ENCODE measurements at regions not wholly inside any gene's neighbourhood (a gene's known extent, or its start where the extent isn't known, plus 50 kb on each side); places are given as distances from the start of the nearest gene placed in this dataset.
A peak's percentile ranks its signal among the peaks of the same experiment; 100 is the strongest.

DNA sequence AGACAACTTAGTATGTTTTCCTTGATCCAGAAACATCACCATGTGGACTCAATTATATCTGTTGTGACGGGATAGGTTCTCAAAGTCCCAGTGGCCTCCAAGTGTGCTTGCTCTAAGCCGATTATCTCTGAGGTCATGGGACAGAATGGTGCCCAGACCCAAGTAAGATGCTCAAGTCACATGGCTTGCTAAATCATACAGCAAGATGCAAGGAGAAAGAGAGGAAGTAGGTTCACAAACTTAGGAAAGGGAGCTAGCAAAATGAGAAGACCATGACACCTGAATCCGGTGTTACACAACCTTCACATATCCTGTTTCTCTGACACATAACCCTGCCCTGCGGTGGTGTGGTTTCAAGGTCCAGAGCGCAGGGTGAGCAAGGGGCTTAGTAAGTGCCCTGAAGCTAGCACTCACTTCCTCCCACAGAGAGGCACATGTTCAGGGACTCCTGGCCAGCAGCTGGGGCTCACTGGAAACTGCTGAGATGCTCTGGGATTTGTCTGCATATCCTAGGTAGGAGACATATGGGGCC lies 590.9 kb upstream of the ANKRD30A start (continued):
- TF ChIP-seq SPI1 (IDR thresholded peaks at IDR 0.05; ENCODE audit: borderline replicate concordance, insufficient read depth, low read depth, low read length), result 0 out of 2 replicates have a peak, but pooled peaks have one; percentile 20

DNA sequence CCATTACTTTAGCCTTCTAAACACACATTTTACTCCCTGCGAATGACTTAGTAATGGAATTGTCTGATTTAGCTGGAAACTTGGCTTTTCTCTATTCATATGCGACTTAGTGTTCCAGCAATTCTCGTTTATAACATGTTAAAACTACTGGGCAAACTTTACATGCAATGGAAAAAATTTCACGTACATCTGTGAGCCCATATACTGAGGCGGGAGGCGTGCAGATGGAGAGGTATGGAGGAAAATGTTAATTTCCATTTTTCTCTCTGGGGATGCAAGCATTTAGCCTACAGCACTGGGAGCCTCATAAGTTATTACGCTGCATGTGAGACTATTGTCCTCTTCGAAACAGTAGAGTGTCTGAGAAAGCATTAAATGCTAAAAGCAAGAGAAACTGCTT lies 591.5 kb upstream of the ANKRD30A start:
- SMC1A ChIA-PET (ENCODE audit: uncharacterized antibody, unreplicated experiment), result no interaction called here
- ATAC-seq, result no peak
- CTCF ChIA-PET, result no interaction called here
- POLR2A ChIA-PET, result no interaction called here
- no peak for FAIRE-seq
- in situ Hi-C loops (cut with MboI), result no loop called here
- Histone ChIP-seq H3K9me3 (replicated peaks; ENCODE audit: control insufficient read depth, insufficient read depth, low read length) (no peaks in the 10 kb centered on the region), H3K36me3 (ENCODE audit: control insufficient read depth in 2 of 2, insufficient read depth in 2 of 2, low read length in 1 of 2) (no peaks in the 10 kb centered on the region), H3K27me3 (replicated peaks in 1 of 2; ENCODE audit: control insufficient read depth in 2 of 2, insufficient read depth in 2 of 2, low read length in 1 of 2) (no peaks in the 10 kb centered on the region), H3K4me3 (no peak overlapping the region), H3K79me2 (ENCODE audit: control insufficient read depth, insufficient read depth, low read length) (no peaks in the 10 kb centered on the region), H3K27ac (ENCODE audit: control insufficient read depth, insufficient read depth) (no peak overlapping the region), H4K20me1 (ENCODE audit: control insufficient read depth, insufficient read depth) (no peaks in the 10 kb centered on the region), H3K9ac (ENCODE audit: control insufficient read depth, insufficient read depth, low read length) (no peak overlapping the region), H3K4me1 (ENCODE audit: control insufficient read depth, insufficient read depth, low read length) (no peaks in the 10 kb centered on the region), H3K4me2 (ENCODE audit: control insufficient read depth, insufficient read depth) (no peak overlapping the region), H2AFZ (ENCODE audit: control insufficient read depth, low read depth, low read length) (no peak overlapping the region)
- no peak for DNase-seq (ENCODE audit: low read depth, low spot score)
- 26% methylated on average over 8 of the region's 8 CpGs for WGBS (ENCODE audit: insufficient coverage, insufficient replicate concordance, low lambda C conversion rate, missing lambda C conversion rate)
- TF ChIP-seq, protein P1, sequence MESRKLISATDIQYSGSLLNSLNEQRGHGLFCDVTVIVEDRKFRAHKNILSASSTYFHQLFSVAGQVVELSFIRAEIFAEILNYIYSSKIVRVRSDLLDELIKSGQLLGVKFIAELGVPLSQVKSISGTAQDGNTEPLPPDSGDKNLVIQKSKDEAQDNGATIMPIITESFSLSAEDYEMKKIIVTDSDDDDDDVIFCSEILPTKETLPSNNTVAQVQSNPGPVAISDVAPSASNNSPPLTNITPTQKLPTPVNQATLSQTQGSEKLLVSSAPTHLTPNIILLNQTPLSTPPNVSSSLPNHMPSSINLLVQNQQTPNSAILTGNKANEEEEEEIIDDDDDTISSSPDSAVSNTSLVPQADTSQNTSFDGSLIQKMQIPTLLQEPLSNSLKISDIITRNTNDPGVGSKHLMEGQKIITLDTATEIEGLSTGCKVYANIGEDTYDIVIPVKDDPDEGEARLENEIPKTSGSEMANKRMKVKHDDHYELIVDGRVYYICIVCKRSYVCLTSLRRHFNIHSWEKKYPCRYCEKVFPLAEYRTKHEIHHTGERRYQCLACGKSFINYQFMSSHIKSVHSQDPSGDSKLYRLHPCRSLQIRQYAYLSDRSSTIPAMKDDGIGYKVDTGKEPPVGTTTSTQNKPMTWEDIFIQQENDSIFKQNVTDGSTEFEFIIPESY (IDR thresholded peaks at IDR 0.05), result no peak
- TF ChIP-seq LARP7 (IDR thresholded peaks at IDR 0.05) (no peak), FOXK2 (IDR thresholded peaks at IDR 0.05) (no peak)
- intact Hi-C loops (cut with micrococcal nuclease; ENCODE audit: unreplicated experiment), result no loop called here
- no TSS peak for BruUV-seq (replicated peaks)
- RAD21 ChIA-PET (ENCODE audit: unreplicated experiment), result no interaction called here

DNA sequence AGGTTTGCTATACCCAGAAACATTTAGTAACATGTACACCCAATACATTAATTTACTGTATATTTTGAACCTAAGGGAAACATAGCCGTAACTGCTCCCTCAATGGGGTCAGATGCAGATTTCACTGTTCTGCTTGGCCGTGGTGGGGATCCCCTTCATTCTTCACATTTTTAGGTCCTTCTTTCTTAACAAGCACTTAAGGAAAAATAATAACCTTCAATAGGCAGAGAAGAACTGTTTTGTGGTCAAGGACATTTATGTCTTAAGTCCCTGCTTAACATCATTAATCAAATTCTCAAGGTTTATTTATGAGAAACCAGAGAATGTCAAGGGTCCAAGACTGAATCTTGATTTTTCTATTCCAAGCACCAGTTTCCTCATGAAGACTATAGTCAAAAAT lies 592.1 kb upstream of the ANKRD30A start:
- ChIA-PET SMC1A (ENCODE audit: uncharacterized antibody, unreplicated experiment) (no interaction called here), RAD21 (ENCODE audit: unreplicated experiment) (no interaction called here), CTCF (no interaction called here), POLR2A (no interaction called here)
- Histone ChIP-seq H3K27me3 (replicated peaks in 1 of 2; ENCODE audit: control insufficient read depth in 2 of 2, insufficient read depth in 2 of 2, low read length in 1 of 2) (no peaks in the 10 kb centered on the region), H4K20me1 (ENCODE audit: control insufficient read depth, insufficient read depth) (no peaks in the 10 kb centered on the region), H3K4me1 (ENCODE audit: control insufficient read depth, insufficient read depth, low read length) (no peaks in the 10 kb centered on the region), H3K4me2 (ENCODE audit: control insufficient read depth, insufficient read depth) (no peak overlapping the region), H3K9me3 (replicated peaks; ENCODE audit: control insufficient read depth, insufficient read depth, low read length) (no peaks in the 10 kb centered on the region), H3K4me3 (no peak overlapping the region), H3K79me2 (ENCODE audit: control insufficient read depth, insufficient read depth, low read length) (no peaks in the 10 kb centered on the region), H3K9ac (ENCODE audit: control insufficient read depth, insufficient read depth, low read length) (no peak overlapping the region), H3K36me3 (ENCODE audit: control insufficient read depth in 2 of 2, insufficient read depth in 2 of 2, low read length in 1 of 2) (no peaks in the 10 kb centered on the region), H3K27ac (ENCODE audit: control insufficient read depth, insufficient read depth) (no peak overlapping the region), H2AFZ (ENCODE audit: control insufficient read depth, low read depth, low read length) (no peak overlapping the region)
- no TSS peak for BruUV-seq (replicated peaks)
- in situ Hi-C loops (cut with MboI), result no loop called here
- no peak for FAIRE-seq
- no peak for DNase-seq (ENCODE audit: low read depth, low spot score)
- no peak for ATAC-seq
- TF ChIP-seq SREBF1 (IDR thresholded peaks at IDR 0.05; ENCODE audit: low read length) (no peak), ETV6 (conservative IDR thresholded peaks at IDR 0.05 in 1 of 2, IDR thresholded peaks at IDR 0.05 in 1 of 2; ENCODE audit: borderline replicate concordance in 1 of 2, low read depth in 1 of 2) (no peak), JUNB (IDR thresholded peaks at IDR 0.05) (no peak), NFYA (IDR thresholded peaks at IDR 0.05; ENCODE audit: borderline replicate concordance, low read depth, low read length) (no peak), NR2C1 (IDR thresholded peaks at IDR 0.05) (no peak)
- intact Hi-C loops (cut with micrococcal nuclease; ENCODE audit: unreplicated experiment), result no loop called here
- 68% methylated on average over 2 of the region's 2 CpGs for WGBS (ENCODE audit: insufficient coverage, insufficient replicate concordance, low lambda C conversion rate, missing lambda C conversion rate)
